HG03095 (cell line): ENCODE measurements at regions not wholly inside any gene's neighbourhood (a gene's known extent, or its start where the extent isn't known, plus 50 kb on each side); places are given as distances from the start of the nearest gene placed in this dataset.

Source experiments
- ATAC-seq: cut with Tn5 transposase; IDR thresholded peaks from one replicate; pipeline ENCODE4 v1.9.1; 2021; ENCODE audit warnings: moderate library complexity; ENCODE audit not compliant: unreplicated experiment

- ATAC-seq, result no peak
Observed at GRCh38 chr2:2635025-2635528, 304.0 kb upstream of the MYT1L start.

- ATAC-seq, result no peak
Observed at GRCh38 chr2:2633017-2633416, 301.9 kb upstream of the MYT1L start.

GRCh38 chr2:2623939-2624338 is 292.9 kb upstream of the MYT1L start:
- ATAC-seq, result no peak

GRCh38 chr2:2621855-2622254 is 290.8 kb upstream of the MYT1L start:
- peak; percentile 76 for ATAC-seq

- no peak for ATAC-seq
Observed at GRCh38 chr2:2620604-2621003, 289.5 kb upstream of the MYT1L start.

- ATAC-seq, result no peak
Observed at GRCh38 chr2:2619995-2620394, 288.9 kb upstream of the MYT1L start.

GRCh38 chr2:2614452-2614851 is 283.4 kb upstream of the MYT1L start:
- ATAC-seq, result no peak

GRCh38 chr2:2613279-2614199 is 282.5 kb upstream of the MYT1L start:
- ATAC-seq, result peak; percentile 100

- no peak for ATAC-seq
Observed at GRCh38 chr2:2610751-2611150, 279.7 kb upstream of the MYT1L start.

GRCh38 chr2:2600366-2600765 is 269.3 kb upstream of the MYT1L start:
- ATAC-seq, result no peak

- no peak for ATAC-seq
Observed at GRCh38 chr2:2599441-2599840, 268.4 kb upstream of the MYT1L start.

- no peak for ATAC-seq
Observed at GRCh38 chr2:2597712-2598111, 266.6 kb upstream of the MYT1L start.

GRCh38 chr2:2591542-2591940 is 260.5 kb upstream of the MYT1L start:
- ATAC-seq, result no peak

- ATAC-seq, result no peak
Observed at GRCh38 chr2:2590841-2591541, 259.9 kb upstream of the MYT1L start.

- ATAC-seq, result no peak
Observed at GRCh38 chr2:2590141-2590540, 259.1 kb upstream of the MYT1L start.

GRCh38 chr2:2588777-2589176 is 257.7 kb upstream of the MYT1L start:
- no peak for ATAC-seq

GRCh38 chr2:2587354-2587753 is 256.3 kb upstream of the MYT1L start:
- no peak for ATAC-seq

- ATAC-seq, result no peak
Observed at GRCh38 chr2:2586931-2587330, 255.9 kb upstream of the MYT1L start.

GRCh38 chr2:2586068-2586776 is 255.1 kb upstream of the MYT1L start:
- no peak for ATAC-seq

- no peak for ATAC-seq
Observed at GRCh38 chr2:2582998-2583545, 252.0 kb upstream of the MYT1L start.
